ENCODE measurements at regions not wholly inside any gene's neighbourhood (a gene's known extent, or its start where the extent isn't known, plus 50 kb on each side); places are given as distances from the start of the nearest gene placed in this dataset.

- TF ChIP-seq POLR2AphosphoS5 (IDR thresholded peaks at IDR 0.05; ENCODE audit: insufficient read depth, low read depth, low read length) (no peak), FOS (IDR thresholded peaks at IDR 0.05; ENCODE audit: borderline replicate concordance, insufficient read depth, low read length) (no peak), CTCF (IDR thresholded peaks at IDR 0.05; ENCODE audit: extremely low read depth in 1 of 2, insufficient read depth in 1 of 2, low read depth in 1 of 2, low read length in 2 of 2) (no peak), POLR2A (IDR thresholded peaks at IDR 0.05; ENCODE audit: low read depth, low read length) (no peak), MYC (IDR thresholded peaks at IDR 0.05; ENCODE audit: low read depth, low read length) (no peak)
Measured at GRCh38 chr6:6452002-6452401, 131.5 kb upstream of the F13A1 start.

All from endothelial cell of umbilical vein (primary cell).